Activated naive CD8-positive, alpha-beta T cell treated with anti-CD3 and anti-CD28 coated beads for 36 hours (primary cell): ENCODE measurements at regions not wholly inside any gene's neighbourhood (a gene's known extent, or its start where the extent isn't known, plus 50 kb on each side); places are given as distances from the start of the nearest gene placed in this dataset.
A peak's percentile ranks its signal among the peaks of the same experiment; 100 is the strongest.

Source experiments
- DNase-seq: peaks from one replicate; pipeline ENCODE4 v3.0.0; 2021
- H3K27ac Mint-ChIP-seq: one replicate; pipeline ENCODE4 v1.8.0; 2022; ENCODE audit warnings: mild to moderate bottlenecking, moderate library complexity, mixed read lengths
- H3K27me3 Mint-ChIP-seq: one replicate; pipeline ENCODE4 v1.8.0; 2022; ENCODE audit warnings: mild to moderate bottlenecking, mixed read lengths
- H3K36me3 Mint-ChIP-seq: one replicate; pipeline ENCODE4 v1.8.0; 2021; ENCODE audit warnings: mild to moderate bottlenecking, mixed read lengths
- H3K4me1 Mint-ChIP-seq: one replicate; pipeline ENCODE4 v1.8.0; 2021; ENCODE audit warnings: mixed read lengths
- H3K4me3 Mint-ChIP-seq: one replicate; pipeline ENCODE4 v1.8.0; 2022; ENCODE audit warnings: mild to moderate bottlenecking, moderate library complexity, mixed read lengths
- H3K9me3 Mint-ChIP-seq: one replicate; pipeline ENCODE4 v1.8.0; 2022; ENCODE audit warnings: mixed read lengths

GRCh38 chr18:22283397-22283796 is 114.0 kb downstream of the GATA6 start:
- H3K4me1 Mint-ChIP-seq: peaks cover 7% of the 10 kb centered on the region
- no peak overlapping the region for H3K4me3 Mint-ChIP-seq
- H3K27ac Mint-ChIP-seq: no peak overlapping the region
- no peaks in the 10 kb centered on the region for H3K36me3 Mint-ChIP-seq
- no peaks in the 10 kb centered on the region for H3K27me3 Mint-ChIP-seq
- H3K9me3 Mint-ChIP-seq: peaks cover 2% of the 10 kb centered on the region
- no peak for DNase-seq

GRCh38 chr18:22283116-22283395 is 113.7 kb downstream of the GATA6 start:
- Mint-ChIP-seq H3K36me3 (no peaks in the 10 kb centered on the region), H3K27ac (peak overlapping the region; percentile 76), H3K4me1 (peaks cover 7% of the 10 kb centered on the region), H3K4me3 (no peak overlapping the region), H3K9me3 (peaks cover 2% of the 10 kb centered on the region), H3K27me3 (no peaks in the 10 kb centered on the region)
- DNase-seq: no peak

GRCh38 chr18:22282311-22283115 is 113.1 kb downstream of the GATA6 start:
- no peak overlapping the region for H3K4me3 Mint-ChIP-seq
- no peaks in the 10 kb centered on the region for H3K36me3 Mint-ChIP-seq
- H3K9me3 Mint-ChIP-seq: peaks cover 2% of the 10 kb centered on the region
- peaks cover 7% of the 10 kb centered on the region for H3K4me1 Mint-ChIP-seq
- peak overlapping the region; percentile 76 for H3K27ac Mint-ChIP-seq
- H3K27me3 Mint-ChIP-seq: no peaks in the 10 kb centered on the region
- DNase-seq: peak; percentile 3

GRCh38 chr18:22280453-22280750 is 111.0 kb downstream of the GATA6 start:
- Mint-ChIP-seq H3K4me3 (no peak overlapping the region), H3K4me1 (peaks cover 7% of the 10 kb centered on the region), H3K36me3 (no peaks in the 10 kb centered on the region), H3K27me3 (no peaks in the 10 kb centered on the region), H3K27ac (no peak overlapping the region), H3K9me3 (peaks cover 2% of the 10 kb centered on the region)
- DNase-seq: no peak

- Mint-ChIP-seq H3K9me3 (peaks cover 2% of the 10 kb centered on the region), H3K36me3 (no peaks in the 10 kb centered on the region), H3K4me3 (no peak overlapping the region), H3K4me1 (peaks cover 7% of the 10 kb centered on the region), H3K27ac (no peak overlapping the region), H3K27me3 (no peaks in the 10 kb centered on the region)
- DNase-seq: no peak
These were observed 110.5 kb downstream of the GATA6 start for GRCh38 chr18:22279741-22280452.

- Mint-ChIP-seq H3K4me3 (no peak overlapping the region), H3K27me3 (no peaks in the 10 kb centered on the region), H3K9me3 (peaks cover 4% of the 10 kb centered on the region), H3K36me3 (no peaks in the 10 kb centered on the region), H3K4me1 (peaks cover 7% of the 10 kb centered on the region), H3K27ac (no peak overlapping the region)
- no peak for DNase-seq
These were observed 109.4 kb downstream of the GATA6 start for GRCh38 chr18:22278798-22279197.

GRCh38 chr18:22277758-22278157 is 108.4 kb downstream of the GATA6 start:
- no peaks in the 10 kb centered on the region for H3K36me3 Mint-ChIP-seq
- no peak overlapping the region for H3K4me3 Mint-ChIP-seq
- no peaks in the 10 kb centered on the region for H3K27me3 Mint-ChIP-seq
- no peak overlapping the region for H3K27ac Mint-ChIP-seq
- H3K4me1 Mint-ChIP-seq: peaks cover 5% of the 10 kb centered on the region
- DNase-seq: no peak
- peaks cover 4% of the 10 kb centered on the region for H3K9me3 Mint-ChIP-seq

GRCh38 chr18:22276334-22276713 is 106.9 kb downstream of the GATA6 start:
- no peak for DNase-seq
- Mint-ChIP-seq H3K27ac (no peak overlapping the region), H3K4me3 (no peak overlapping the region), H3K4me1 (no peaks in the 10 kb centered on the region), H3K27me3 (no peaks in the 10 kb centered on the region), H3K9me3 (peaks cover 4% of the 10 kb centered on the region), H3K36me3 (no peaks in the 10 kb centered on the region)

GRCh38 chr18:22275706-22276333 is 106.4 kb downstream of the GATA6 start:
- no peak for DNase-seq
- Mint-ChIP-seq H3K9me3 (peaks cover 4% of the 10 kb centered on the region), H3K27ac (no peak overlapping the region), H3K4me1 (no peaks in the 10 kb centered on the region), H3K27me3 (no peaks in the 10 kb centered on the region), H3K4me3 (no peak overlapping the region), H3K36me3 (no peaks in the 10 kb centered on the region)

- DNase-seq: no peak
- H3K27ac Mint-ChIP-seq: no peak overlapping the region
- no peaks in the 10 kb centered on the region for H3K36me3 Mint-ChIP-seq
- H3K27me3 Mint-ChIP-seq: no peaks in the 10 kb centered on the region
- H3K4me1 Mint-ChIP-seq: no peaks in the 10 kb centered on the region
- H3K9me3 Mint-ChIP-seq: peaks cover 4% of the 10 kb centered on the region
- no peak overlapping the region for H3K4me3 Mint-ChIP-seq
These were observed 104.0 kb downstream of the GATA6 start for GRCh38 chr18:22273101-22274039.

GRCh38 chr18:22272242-22272641 is 102.9 kb downstream of the GATA6 start:
- no peak overlapping the region for H3K27ac Mint-ChIP-seq
- peaks cover 4% of the 10 kb centered on the region for H3K9me3 Mint-ChIP-seq
- no peaks in the 10 kb centered on the region for H3K27me3 Mint-ChIP-seq
- no peak overlapping the region for H3K4me3 Mint-ChIP-seq
- no peaks in the 10 kb centered on the region for H3K36me3 Mint-ChIP-seq
- no peaks in the 10 kb centered on the region for H3K4me1 Mint-ChIP-seq
- no peak for DNase-seq

GRCh38 chr18:22271030-22271429 is 101.6 kb downstream of the GATA6 start:
- H3K4me3 Mint-ChIP-seq: no peak overlapping the region
- DNase-seq: no peak
- no peak overlapping the region for H3K27ac Mint-ChIP-seq
- no peaks in the 10 kb centered on the region for H3K4me1 Mint-ChIP-seq
- H3K27me3 Mint-ChIP-seq: no peaks in the 10 kb centered on the region
- H3K36me3 Mint-ChIP-seq: no peaks in the 10 kb centered on the region
- peaks cover 4% of the 10 kb centered on the region for H3K9me3 Mint-ChIP-seq

- Mint-ChIP-seq H3K27ac (no peak overlapping the region), H3K27me3 (no peaks in the 10 kb centered on the region), H3K36me3 (no peaks in the 10 kb centered on the region)
These were observed 99.3 kb downstream of the GATA6 start for GRCh38 chr18:22268641-22269128.

GRCh38 chr18:22267697-22268096 is 98.3 kb downstream of the GATA6 start:
- H3K4me3 Mint-ChIP-seq: no peak overlapping the region
- H3K27me3 Mint-ChIP-seq: no peaks in the 10 kb centered on the region
- no peaks in the 10 kb centered on the region for H3K36me3 Mint-ChIP-seq
- H3K4me1 Mint-ChIP-seq: no peaks in the 10 kb centered on the region
- DNase-seq: no peak
- no peak overlapping the region for H3K27ac Mint-ChIP-seq
- no peaks in the 10 kb centered on the region for H3K9me3 Mint-ChIP-seq

More at GRCh38 chr18:22268641-22269128, 99.3 kb downstream of the GATA6 start:
- H3K9me3 Mint-ChIP-seq: no peaks in the 10 kb centered on the region
- no peak overlapping the region for H3K4me3 Mint-ChIP-seq
- DNase-seq: no peak
- H3K4me1 Mint-ChIP-seq: no peaks in the 10 kb centered on the region

GRCh38 chr18:22267225-22267624 is 97.8 kb downstream of the GATA6 start:
- no peak for DNase-seq
- Mint-ChIP-seq H3K36me3 (no peaks in the 10 kb centered on the region), H3K27ac (no peak overlapping the region), H3K4me3 (no peak overlapping the region), H3K27me3 (no peaks in the 10 kb centered on the region), H3K4me1 (no peaks in the 10 kb centered on the region), H3K9me3 (no peaks in the 10 kb centered on the region)
